ENCODE measurements at regions not wholly inside any gene's neighbourhood (a gene's known extent, or its start where the extent isn't known, plus 50 kb on each side); places are given as distances from the start of the nearest gene placed in this dataset.

- H3K9me3 ChIP-seq (replicated peaks) = no peaks in the 10 kb centered on the region
- TF ChIP-seq, protein P1, sequence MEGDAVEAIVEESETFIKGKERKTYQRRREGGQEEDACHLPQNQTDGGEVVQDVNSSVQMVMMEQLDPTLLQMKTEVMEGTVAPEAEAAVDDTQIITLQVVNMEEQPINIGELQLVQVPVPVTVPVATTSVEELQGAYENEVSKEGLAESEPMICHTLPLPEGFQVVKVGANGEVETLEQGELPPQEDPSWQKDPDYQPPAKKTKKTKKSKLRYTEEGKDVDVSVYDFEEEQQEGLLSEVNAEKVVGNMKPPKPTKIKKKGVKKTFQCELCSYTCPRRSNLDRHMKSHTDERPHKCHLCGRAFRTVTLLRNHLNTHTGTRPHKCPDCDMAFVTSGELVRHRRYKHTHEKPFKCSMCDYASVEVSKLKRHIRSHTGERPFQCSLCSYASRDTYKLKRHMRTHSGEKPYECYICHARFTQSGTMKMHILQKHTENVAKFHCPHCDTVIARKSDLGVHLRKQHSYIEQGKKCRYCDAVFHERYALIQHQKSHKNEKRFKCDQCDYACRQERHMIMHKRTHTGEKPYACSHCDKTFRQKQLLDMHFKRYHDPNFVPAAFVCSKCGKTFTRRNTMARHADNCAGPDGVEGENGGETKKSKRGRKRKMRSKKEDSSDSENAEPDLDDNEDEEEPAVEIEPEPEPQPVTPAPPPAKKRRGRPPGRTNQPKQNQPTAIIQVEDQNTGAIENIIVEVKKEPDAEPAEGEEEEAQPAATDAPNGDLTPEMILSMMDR (IDR thresholded peaks at IDR 0.05; ENCODE audit: borderline replicate concordance) = no peak
- intact Hi-C loops (cut with micrococcal nuclease) = no loop called here
These were observed 1919.8 kb downstream of the SUCLG1 start for GRCh38 chr2:82539280-82539621.

GRCh38 chr2:82538590-82539279, 1920.3 kb downstream of the SUCLG1 start:
- TF ChIP-seq, protein P1 (IDR thresholded peaks at IDR 0.05; ENCODE audit: borderline replicate concordance) = no peak
- intact Hi-C loops (cut with micrococcal nuclease) = no loop called here

More at GRCh38 chr2:82539280-82539621, 1919.8 kb downstream of the SUCLG1 start:
- Histone ChIP-seq H3K36me3 (no peaks in the 10 kb centered on the region), H3K4me1 (peaks cover 14% of the 10 kb centered on the region), H3K4me3 (no peak overlapping the region), H3K27me3 (ENCODE audit: low read depth) (no peaks in the 10 kb centered on the region), H3K27ac (replicated peaks) (peak overlapping the region; percentile 49)
- no peak for DNase-seq

DNA sequence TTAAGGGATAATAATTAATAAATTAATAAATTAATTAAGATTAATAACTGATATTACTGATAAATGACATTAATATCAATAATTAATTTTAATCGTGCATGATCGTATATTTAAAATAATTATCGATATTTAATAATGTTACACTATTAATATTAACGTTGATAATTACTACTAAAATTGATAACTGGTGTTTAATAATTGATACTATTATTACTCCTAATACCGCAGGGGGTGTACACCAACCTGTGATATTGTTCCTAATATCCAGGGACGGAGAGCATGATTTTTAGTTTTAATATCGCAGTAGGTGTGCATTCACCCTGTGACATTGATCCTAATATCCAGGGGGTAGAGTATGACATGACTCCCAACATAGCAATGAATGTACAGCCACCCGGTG, 1930.8 kb downstream of the SUCLG1 start:
- H3K36me3 ChIP-seq = no peaks in the 10 kb centered on the region
- DNase-seq = no peak
- no peak overlapping the region for H3K27ac ChIP-seq (replicated peaks)
- no peak overlapping the region for H3K4me3 ChIP-seq
- intact Hi-C loops (cut with micrococcal nuclease) = no loop called here
- H3K4me1 ChIP-seq = no peaks in the 10 kb centered on the region
- no peaks in the 10 kb centered on the region for H3K27me3 ChIP-seq (ENCODE audit: low read depth)
- H3K9me3 ChIP-seq (replicated peaks) = peaks cover 3% of the 10 kb centered on the region
- TF ChIP-seq, protein P1 (IDR thresholded peaks at IDR 0.05; ENCODE audit: borderline replicate concordance) = no peak

More at GRCh38 chr2:82538590-82539279, 1920.3 kb downstream of the SUCLG1 start:
- no peak for DNase-seq
- no peaks in the 10 kb centered on the region for H3K9me3 ChIP-seq (replicated peaks)
- H3K4me1 ChIP-seq = peaks cover 14% of the 10 kb centered on the region
- no peaks in the 10 kb centered on the region for H3K36me3 ChIP-seq
- no peak overlapping the region for H3K4me3 ChIP-seq
- peak overlapping the region; percentile 49 for H3K27ac ChIP-seq (replicated peaks)
- H3K27me3 ChIP-seq (ENCODE audit: low read depth) = no peaks in the 10 kb centered on the region

DNA sequence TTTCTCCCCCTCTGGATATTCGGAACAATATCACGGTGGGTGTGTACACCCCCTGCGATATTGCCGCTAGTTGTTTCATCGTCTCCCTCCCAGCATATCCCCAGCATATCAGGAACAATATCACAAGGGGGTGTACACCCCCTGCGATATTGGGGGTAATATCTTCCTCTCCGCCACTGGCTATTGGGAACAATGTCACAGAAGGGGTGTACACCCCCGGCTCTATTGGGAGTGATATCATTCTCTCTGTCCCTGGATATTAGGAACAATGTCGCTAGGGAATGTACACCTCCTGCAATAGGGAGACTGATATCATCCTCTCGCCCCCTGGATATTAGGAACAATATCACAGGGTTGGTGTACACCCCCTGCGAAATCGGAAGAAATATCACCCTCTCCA, 1932.0 kb downstream of the SUCLG1 start:
- no peak overlapping the region for H3K27ac ChIP-seq (replicated peaks)
- TF ChIP-seq, protein P1 (IDR thresholded peaks at IDR 0.05; ENCODE audit: borderline replicate concordance) = no peak
- H3K4me3 ChIP-seq = no peak overlapping the region
- intact Hi-C loops (cut with micrococcal nuclease) = no loop called here
- H3K27me3 ChIP-seq (ENCODE audit: low read depth) = no peaks in the 10 kb centered on the region
- no peak for DNase-seq
- no peaks in the 10 kb centered on the region for H3K36me3 ChIP-seq
- H3K9me3 ChIP-seq (replicated peaks) = peaks cover 3% of the 10 kb centered on the region
- no peaks in the 10 kb centered on the region for H3K4me1 ChIP-seq

GRCh38 chr2:82526277-82526676, 1932.8 kb downstream of the SUCLG1 start:
- intact Hi-C loops (cut with micrococcal nuclease) = no loop called here
- no peak for DNase-seq
- TF ChIP-seq, protein P1 (IDR thresholded peaks at IDR 0.05; ENCODE audit: borderline replicate concordance) = no peak
- Histone ChIP-seq H3K9me3 (replicated peaks) (peaks cover 3% of the 10 kb centered on the region), H3K27ac (replicated peaks) (no peak overlapping the region), H3K36me3 (no peaks in the 10 kb centered on the region), H3K4me1 (no peaks in the 10 kb centered on the region), H3K4me3 (no peak overlapping the region), H3K27me3 (ENCODE audit: low read depth) (no peaks in the 10 kb centered on the region)

Data from left ventricle myocardium inferior (tissue), 1 donor.